Suprapubic skin (tissue), 4 donors: ENCODE measurements at regions not wholly inside any gene's neighbourhood (a gene's known extent, or its start where the extent isn't known, plus 50 kb on each side); places are given as distances from the start of the nearest gene placed in this dataset.
A peak's percentile ranks its signal among the peaks of the same experiment; 100 is the strongest.

ENCODE experiments used
- DNase-seq, 2 donors: peaks; one replicate each; pipeline ENCODE4 v3.0.0-alpha.2; 2019; ENCODE audit warnings: low spot score in 2 of 2
- H3K27ac ChIP-seq: fragments of 200-600 bp; sonication (generic); one replicate; pipeline ENCODE4 v1.5.1; 2019
- H3K27me3 ChIP-seq: fragments of 200-600 bp; sonication (generic); one replicate; pipeline ENCODE4 v1.5.1; 2019
- H3K36me3 ChIP-seq: fragments of 200-600 bp; sonication (generic); one replicate; pipeline ENCODE4 v1.5.1; 2019
- H3K4me1 ChIP-seq: fragments of 200-600 bp; sonication (generic); one replicate; pipeline ENCODE4 v1.5.1; 2019
- H3K4me3 ChIP-seq: fragments of 200-600 bp; sonication (generic); one replicate; pipeline ENCODE4 v1.5.1; 2019; ENCODE audit warnings: mild to moderate bottlenecking
- H3K9me3 ChIP-seq: fragments of 200-600 bp; sonication (generic); one replicate; pipeline ENCODE4 v1.5.1; 2019
- EP300 ChIP-seq: sonication (generic); formaldehyde crosslinking; IDR thresholded peaks from one replicate; pipeline ENCODE4 v1.6.1; 2017; ENCODE audit warnings: antibody characterized with exemption
- POLR2A ChIP-seq, 2 donors: fragments of 450-650 bp; IDR thresholded peaks; one replicate each; pipeline ENCODE4 v1.6.1; 2017; ENCODE audit warnings: antibody characterized with exemption in 2 of 2, mild to moderate bottlenecking in 2 of 2, moderate library complexity in 2 of 2
- POLR2AphosphoS5 ChIP-seq, 3 donors: sonication (generic); formaldehyde crosslinking; IDR thresholded peaks; one replicate each; pipeline ENCODE4 v1.6.1; 2017; ENCODE audit warnings: antibody characterized with exemption in 3 of 3
- WGBS: methylation state at CpG from one replicate; pipeline ENCODE4 v1.1.5; 2018; 5-methylcytosine and 5-hydroxymethylcytosine counted together
- TF ChIP-seq, protein P1 (sequence below), 2 donors: fragments of 200-600 bp in 1 of 2; fragments of 450-650 bp in 1 of 2; sonication (generic) in 1 of 2; IDR thresholded peaks; one replicate each; pipeline ENCODE4 v1.5.1; 2016 to 2019; ENCODE audit warnings: antibody characterized with exemption in 2 of 2, mild to moderate bottlenecking in 1 of 2, moderate library complexity in 1 of 2

- no peak for DNase-seq
- Histone ChIP-seq H3K27me3 (no peaks in the 10 kb centered on the region), H3K9me3 (no peaks in the 10 kb centered on the region), H3K27ac (no peak overlapping the region), H3K4me3 (no peak overlapping the region), H3K36me3 (no peaks in the 10 kb centered on the region), H3K4me1 (peaks cover 38% of the 10 kb centered on the region)
- WGBS: 83% methylated on average over 3 of the region's 3 CpGs
- TF ChIP-seq EP300 (no peak), POLR2A (IDR thresholded peaks at IDR 0.05) (no peak), POLR2AphosphoS5 (IDR thresholded peaks at IDR 0.05) (no peak)
- TF ChIP-seq, protein P1, sequence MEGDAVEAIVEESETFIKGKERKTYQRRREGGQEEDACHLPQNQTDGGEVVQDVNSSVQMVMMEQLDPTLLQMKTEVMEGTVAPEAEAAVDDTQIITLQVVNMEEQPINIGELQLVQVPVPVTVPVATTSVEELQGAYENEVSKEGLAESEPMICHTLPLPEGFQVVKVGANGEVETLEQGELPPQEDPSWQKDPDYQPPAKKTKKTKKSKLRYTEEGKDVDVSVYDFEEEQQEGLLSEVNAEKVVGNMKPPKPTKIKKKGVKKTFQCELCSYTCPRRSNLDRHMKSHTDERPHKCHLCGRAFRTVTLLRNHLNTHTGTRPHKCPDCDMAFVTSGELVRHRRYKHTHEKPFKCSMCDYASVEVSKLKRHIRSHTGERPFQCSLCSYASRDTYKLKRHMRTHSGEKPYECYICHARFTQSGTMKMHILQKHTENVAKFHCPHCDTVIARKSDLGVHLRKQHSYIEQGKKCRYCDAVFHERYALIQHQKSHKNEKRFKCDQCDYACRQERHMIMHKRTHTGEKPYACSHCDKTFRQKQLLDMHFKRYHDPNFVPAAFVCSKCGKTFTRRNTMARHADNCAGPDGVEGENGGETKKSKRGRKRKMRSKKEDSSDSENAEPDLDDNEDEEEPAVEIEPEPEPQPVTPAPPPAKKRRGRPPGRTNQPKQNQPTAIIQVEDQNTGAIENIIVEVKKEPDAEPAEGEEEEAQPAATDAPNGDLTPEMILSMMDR (IDR thresholded peaks at IDR 0.05): no peak
These were observed 452.6 kb downstream of the PCNX1 start for GRCh38 chr14:71359823-71360222.

DNA sequence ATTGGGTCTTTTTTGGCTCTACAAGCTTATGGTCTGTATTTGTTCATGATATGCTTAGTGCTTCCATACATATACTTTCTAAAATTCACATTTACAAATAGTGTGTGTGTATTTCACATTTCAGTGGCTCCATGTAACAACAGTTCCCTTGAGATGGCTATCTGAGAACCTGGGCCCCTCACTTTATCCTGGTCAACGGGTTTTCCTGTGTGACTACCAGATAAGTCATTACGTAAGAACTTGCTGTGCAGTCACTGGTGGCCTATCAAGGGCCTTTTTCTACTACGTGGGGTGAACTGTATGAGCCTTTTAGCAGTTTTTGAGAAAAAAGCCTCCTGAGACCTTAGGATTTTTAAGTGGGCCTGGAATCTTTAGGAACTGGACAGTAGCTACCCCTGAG, 454.1 kb downstream of the PCNX1 start:
- TF ChIP-seq POLR2A (IDR thresholded peaks at IDR 0.05) (no peak), POLR2AphosphoS5 (IDR thresholded peaks at IDR 0.05) (no peak), EP300 (no peak)
- TF ChIP-seq, protein P1 (IDR thresholded peaks at IDR 0.05): no peak
- Histone ChIP-seq H3K4me3 (no peak overlapping the region), H3K27ac (no peak overlapping the region), H3K9me3 (no peaks in the 10 kb centered on the region), H3K36me3 (no peaks in the 10 kb centered on the region), H3K4me1 (peaks cover 25% of the 10 kb centered on the region), H3K27me3 (no peaks in the 10 kb centered on the region)
- no peak for DNase-seq
- 86% methylated on average over 3 of the region's 3 CpGs for WGBS

DNA sequence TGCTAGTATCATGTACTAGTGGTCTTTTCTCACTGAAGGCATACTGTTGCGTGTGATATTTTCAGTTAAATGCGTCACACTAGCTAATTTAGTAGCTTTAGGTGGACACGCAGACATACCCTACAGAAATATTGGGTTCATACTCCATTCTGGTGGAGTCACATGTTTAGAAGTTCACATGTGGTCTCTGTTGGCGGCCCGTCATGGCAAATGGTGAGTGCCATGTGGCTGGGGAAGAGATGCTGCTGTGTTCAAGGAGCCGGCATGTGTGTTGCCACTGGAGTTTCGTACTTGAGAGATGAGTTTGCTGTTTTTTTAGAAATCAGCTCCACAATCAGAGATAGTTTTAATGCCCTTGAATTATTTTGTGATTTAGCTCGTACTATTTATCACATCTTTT, 454.6 kb downstream of the PCNX1 start:
- WGBS: 97% methylated on average over 8 of the region's 8 CpGs
- H3K4me1 ChIP-seq: peaks cover 23% of the 10 kb centered on the region
- no peaks in the 10 kb centered on the region for H3K9me3 ChIP-seq
- H3K36me3 ChIP-seq: no peaks in the 10 kb centered on the region
- TF ChIP-seq POLR2A (IDR thresholded peaks at IDR 0.05) (no peak), POLR2AphosphoS5 (IDR thresholded peaks at IDR 0.05) (no peak), EP300 (no peak)
- TF ChIP-seq, protein P1 (IDR thresholded peaks at IDR 0.05): no peak
- no peaks in the 10 kb centered on the region for H3K27me3 ChIP-seq
- H3K4me3 ChIP-seq: no peak overlapping the region
- DNase-seq: no peak
- no peak overlapping the region for H3K27ac ChIP-seq

DNA sequence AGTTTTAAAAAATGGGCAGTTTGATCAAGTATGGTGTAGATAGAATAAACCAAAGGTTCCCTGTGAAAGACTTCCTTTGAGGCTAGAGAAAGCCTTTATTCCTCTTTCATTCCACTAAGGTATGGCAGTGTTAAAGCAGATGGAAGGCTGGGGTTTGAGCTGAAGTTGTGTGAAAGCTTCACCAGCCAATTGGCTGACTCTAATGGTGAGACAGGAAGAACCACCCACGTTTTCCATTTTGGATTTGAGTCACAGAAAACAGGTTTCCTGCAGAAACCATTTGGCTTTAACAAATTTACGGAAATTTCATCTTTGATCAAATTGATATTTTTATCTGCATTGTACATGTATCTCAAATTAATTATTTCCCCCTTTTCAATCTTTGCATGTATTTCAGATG, 455.0 kb downstream of the PCNX1 start:
- Histone ChIP-seq H3K9me3 (no peaks in the 10 kb centered on the region), H3K27me3 (no peaks in the 10 kb centered on the region), H3K4me3 (no peak overlapping the region), H3K36me3 (no peaks in the 10 kb centered on the region), H3K27ac (no peak overlapping the region), H3K4me1 (peaks cover 21% of the 10 kb centered on the region)
- no peak for DNase-seq
- TF ChIP-seq POLR2AphosphoS5 (IDR thresholded peaks at IDR 0.05): no peak
- no peak for TF ChIP-seq POLR2A (IDR thresholded peaks at IDR 0.05)
- TF ChIP-seq EP300: no peak
- TF ChIP-seq, protein P1 (IDR thresholded peaks at IDR 0.05): no peak
- WGBS: 56% methylated on average over 2 of the region's 2 CpGs

DNA sequence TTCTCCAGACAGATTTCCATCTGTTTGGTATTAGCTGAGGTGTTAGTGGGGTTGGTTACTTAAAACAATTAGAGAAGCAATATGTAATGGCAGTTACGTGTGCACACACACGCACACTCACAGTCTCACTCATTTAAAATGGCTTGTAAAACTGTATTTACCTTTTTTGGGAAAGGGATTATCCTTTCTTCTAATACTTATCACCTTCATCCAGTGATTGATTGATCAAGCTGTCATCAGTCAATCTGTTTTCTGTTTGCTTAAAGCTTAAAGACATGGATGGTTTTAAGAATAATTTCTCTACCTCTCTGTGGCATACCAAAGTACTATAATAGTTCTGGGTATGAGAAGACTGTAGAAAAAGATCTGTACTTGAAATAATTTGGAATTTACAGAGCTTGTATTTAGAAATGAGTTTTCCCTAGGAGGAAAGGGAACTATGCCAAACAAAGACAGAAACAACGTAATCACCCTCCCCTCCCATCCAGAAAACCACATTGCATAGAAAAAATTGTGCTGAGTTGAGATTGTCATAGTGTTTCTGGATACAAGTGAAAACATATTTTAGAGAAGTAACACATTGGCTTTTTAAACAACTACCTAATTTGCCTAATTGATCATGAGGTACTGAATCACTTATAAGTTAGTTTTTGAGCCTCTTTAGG, 455.8 kb downstream of the PCNX1 start:
- peak overlapping the region; percentile 59 for H3K27ac ChIP-seq
- no peak overlapping the region for H3K4me3 ChIP-seq
- H3K4me1 ChIP-seq: peaks cover 21% of the 10 kb centered on the region
- 67% methylated on average over 3 of the region's 3 CpGs for WGBS
- no peaks in the 10 kb centered on the region for H3K36me3 ChIP-seq
- no peaks in the 10 kb centered on the region for H3K27me3 ChIP-seq
- no peak for TF ChIP-seq EP300
- no peak for TF ChIP-seq POLR2AphosphoS5 (IDR thresholded peaks at IDR 0.05)
- TF ChIP-seq POLR2A (IDR thresholded peaks at IDR 0.05): no peak
- TF ChIP-seq, protein P1 (IDR thresholded peaks at IDR 0.05): no peak
- H3K9me3 ChIP-seq: no peaks in the 10 kb centered on the region
- no peak for DNase-seq
